Osteoblast (primary cell): ENCODE measurements at regions not wholly inside any gene's neighbourhood (a gene's known extent, or its start where the extent isn't known, plus 50 kb on each side); places are given as distances from the start of the nearest gene placed in this dataset.

ENCODE experiments used
- DNase-seq: peaks from one replicate; pipeline ENCODE4 v3.0.0; 2011; ENCODE audit warnings: low spot score, mixed read lengths; ENCODE audit not compliant: insufficient read length; ENCODE audit errors: missing footprints
- H2AFZ ChIP-seq: 2 replicates; pipeline ENCODE4 v1.6.0; 2011; ENCODE audit warnings: mild to moderate bottlenecking, low read length
- H3K27ac ChIP-seq: 2 replicates; pipeline ENCODE4 v1.5.1; 2011; ENCODE audit warnings: mild to moderate bottlenecking, low read depth, low read length, moderate library complexity
- H3K27me3 ChIP-seq: 2 replicates; pipeline ENCODE4 v1.6.0; 2012; ENCODE audit warnings: mild to moderate bottlenecking, control low read depth, inconsistent platforms, low read length, moderate library complexity; ENCODE audit not compliant: insufficient read depth
- H3K36me3 ChIP-seq: 2 replicates; pipeline ENCODE4 v1.5.1; 2011; ENCODE audit warnings: mild to moderate bottlenecking, low read length, control low read depth, moderate library complexity; ENCODE audit not compliant: insufficient read depth
- H3K4me1 ChIP-seq: 2 replicates; pipeline ENCODE4 v1.5.1; 2011; ENCODE audit warnings: mild to moderate bottlenecking, low read length, control low read depth, moderate library complexity; ENCODE audit not compliant: insufficient read depth
- H3K4me2 ChIP-seq: 2 replicates; pipeline ENCODE4 v1.6.0; 2011; ENCODE audit warnings: mild to moderate bottlenecking, low read length; ENCODE audit not compliant: insufficient read depth
- H3K4me3 ChIP-seq: fragments of 200-600 bp; sonication (generic); 3 replicates; pipeline ENCODE4 v1.5.1; 2012; ENCODE audit warnings: mild to moderate bottlenecking, low read length, inconsistent platforms; ENCODE audit not compliant: insufficient read depth
- H3K79me2 ChIP-seq: 2 replicates; pipeline ENCODE4 v1.6.0; 2012; ENCODE audit warnings: mild to moderate bottlenecking, low read length, control low read depth, inconsistent platforms; ENCODE audit not compliant: insufficient read depth
- H3K9me3 ChIP-seq: 2 replicates; pipeline ENCODE4 v1.5.1; 2011; ENCODE audit warnings: low read depth, low read length, control low read depth
- H4K20me1 ChIP-seq: 2 replicates; pipeline ENCODE4 v1.6.0; 2012; ENCODE audit warnings: mild to moderate bottlenecking, low read length, control low read depth; ENCODE audit not compliant: insufficient read depth
- CTCF ChIP-seq: IDR thresholded peaks from 2 replicates; pipeline ENCODE4 v1.5.1; 2011; ENCODE audit warnings: mild to moderate bottlenecking, low read depth, low read length, moderate library complexity; ENCODE audit errors: extremely low read depth

- H3K79me2 ChIP-seq: no peaks in the 10 kb centered on the region
- no peak for DNase-seq
- no peak overlapping the region for H2AFZ ChIP-seq
- H3K9me3 ChIP-seq: no peaks in the 10 kb centered on the region
- H3K27me3 ChIP-seq: no peaks in the 10 kb centered on the region
- no peak overlapping the region for H3K27ac ChIP-seq
- no peaks in the 10 kb centered on the region for H3K4me1 ChIP-seq
- H3K36me3 ChIP-seq: no peaks in the 10 kb centered on the region
- H3K4me2 ChIP-seq: no peak overlapping the region
- TF ChIP-seq CTCF: no peak
- H3K4me3 ChIP-seq: no peak overlapping the region
- no peaks in the 10 kb centered on the region for H4K20me1 ChIP-seq
Observed at GRCh38 chr2:21361384-21361783, 237.6 kb downstream of the TDRD15 start.

- H3K27me3 ChIP-seq: no peaks in the 10 kb centered on the region
- no peaks in the 10 kb centered on the region for H3K79me2 ChIP-seq
- TF ChIP-seq CTCF: no peak
- H3K36me3 ChIP-seq: no peaks in the 10 kb centered on the region
- H3K4me2 ChIP-seq: no peak overlapping the region
- no peaks in the 10 kb centered on the region for H3K4me1 ChIP-seq
- no peaks in the 10 kb centered on the region for H3K9me3 ChIP-seq
- no peaks in the 10 kb centered on the region for H4K20me1 ChIP-seq
- H3K4me3 ChIP-seq: no peak overlapping the region
- H3K27ac ChIP-seq: no peak overlapping the region
- DNase-seq: no peak
- no peak overlapping the region for H2AFZ ChIP-seq
Observed at GRCh38 chr2:21361957-21362486, 238.3 kb downstream of the TDRD15 start.

- H3K79me2 ChIP-seq: no peaks in the 10 kb centered on the region
- no peak overlapping the region for H3K27ac ChIP-seq
- H3K4me1 ChIP-seq: no peaks in the 10 kb centered on the region
- no peak overlapping the region for H2AFZ ChIP-seq
- H4K20me1 ChIP-seq: no peaks in the 10 kb centered on the region
- H3K4me2 ChIP-seq: no peak overlapping the region
- no peaks in the 10 kb centered on the region for H3K27me3 ChIP-seq
- no peaks in the 10 kb centered on the region for H3K36me3 ChIP-seq
- no peak for TF ChIP-seq CTCF
- H3K4me3 ChIP-seq: no peak overlapping the region
- no peaks in the 10 kb centered on the region for H3K9me3 ChIP-seq
- no peak for DNase-seq
Observed at GRCh38 chr2:21363364-21363763, 239.6 kb downstream of the TDRD15 start.

- H3K4me2 ChIP-seq: no peak overlapping the region
- H3K36me3 ChIP-seq: no peaks in the 10 kb centered on the region
- H2AFZ ChIP-seq: no peak overlapping the region
- no peaks in the 10 kb centered on the region for H3K9me3 ChIP-seq
- H4K20me1 ChIP-seq: no peaks in the 10 kb centered on the region
- no peaks in the 10 kb centered on the region for H3K79me2 ChIP-seq
- H3K27ac ChIP-seq: no peak overlapping the region
- no peaks in the 10 kb centered on the region for H3K27me3 ChIP-seq
- DNase-seq: no peak
- no peak for TF ChIP-seq CTCF
- no peak overlapping the region for H3K4me3 ChIP-seq
- no peaks in the 10 kb centered on the region for H3K4me1 ChIP-seq
Observed at GRCh38 chr2:21367421-21367820, 243.7 kb downstream of the TDRD15 start.
